GM21786 (cell line): ENCODE measurements at regions not wholly inside any gene's neighbourhood (a gene's known extent, or its start where the extent isn't known, plus 50 kb on each side); places are given as distances from the start of the nearest gene placed in this dataset.
"Not testable (repeated sequence)": the region's sequence is repeated elsewhere in the genome, so short reads cannot be mapped to it uniquely, and the experiment has no call there.

Experiments used
- ATAC-seq: cut with Tn5 transposase; IDR thresholded peaks from one replicate; pipeline ENCODE4 v1.9.1; 2021; ENCODE audit not compliant: unreplicated experiment

DNA sequence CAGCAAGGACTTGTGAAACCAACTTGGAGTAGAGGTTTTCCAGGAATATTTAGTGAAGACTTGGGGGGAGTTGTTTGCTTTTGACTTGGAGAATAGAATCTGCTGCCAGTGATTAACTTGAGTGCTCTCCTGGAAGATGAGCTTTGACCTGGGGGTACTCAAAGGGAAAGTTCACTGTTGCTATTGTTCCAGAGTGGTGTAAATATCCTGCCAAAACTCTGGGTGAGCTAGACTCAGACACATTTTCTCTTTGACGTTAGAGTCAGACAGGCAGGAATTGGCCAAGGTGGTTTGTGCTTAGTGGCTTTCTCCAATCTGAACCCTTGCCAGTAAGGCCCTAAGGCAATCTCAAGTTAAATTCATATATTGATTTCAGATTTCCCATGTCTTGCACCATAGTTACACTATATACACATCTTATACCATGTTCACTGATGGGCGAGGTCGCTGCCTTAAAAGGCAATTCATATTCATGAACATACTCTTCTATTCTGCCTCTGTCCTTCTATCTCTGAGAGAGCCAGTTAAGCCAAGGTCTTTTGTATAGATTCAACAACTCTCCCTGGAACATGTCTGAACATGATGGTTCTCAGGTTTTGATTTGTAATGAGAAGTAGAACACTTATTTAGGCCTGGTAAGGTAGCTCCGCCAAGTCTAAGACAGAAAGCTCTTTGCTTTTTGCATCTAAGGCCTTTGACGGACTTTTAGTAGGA is 204.6 kb upstream of the SLC38A2 start:
- ATAC-seq = no peak

DNA sequence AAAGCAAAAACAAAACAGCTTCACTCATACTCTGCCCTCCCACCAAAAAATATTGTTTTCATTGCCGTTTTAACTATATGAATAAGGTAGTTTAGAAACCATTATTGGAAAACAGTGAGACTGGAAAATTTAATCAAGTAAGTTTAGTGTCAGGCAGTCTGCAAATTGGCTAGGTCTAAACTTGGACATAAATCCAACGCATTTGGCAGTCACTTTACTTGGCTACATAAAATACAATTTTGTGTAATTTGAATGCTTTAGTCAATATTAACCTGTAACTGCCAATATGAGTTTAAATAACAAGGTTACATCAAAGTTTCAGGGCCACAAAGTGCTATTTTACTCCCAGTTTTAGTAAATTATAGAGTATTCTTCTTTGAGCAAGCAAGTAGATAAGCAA is 202.3 kb upstream of the SLC38A2 start:
- ATAC-seq = no peak

DNA sequence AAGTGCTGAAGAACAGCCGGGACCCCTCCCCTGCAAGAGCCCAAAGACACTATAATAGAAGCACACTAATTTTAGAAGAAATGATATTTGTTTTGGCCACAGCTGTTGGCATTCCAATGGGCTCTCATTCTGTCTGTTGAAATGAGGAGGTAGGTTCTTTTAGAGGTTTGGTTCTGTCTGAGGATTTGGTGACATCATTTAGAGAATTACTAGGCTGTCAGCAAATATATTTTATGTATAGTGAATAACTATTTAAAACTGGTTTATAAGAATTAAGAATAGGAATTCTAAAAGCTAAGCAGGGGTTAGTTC is 200.7 kb upstream of the SLC38A2 start:
- no peak for ATAC-seq

DNA sequence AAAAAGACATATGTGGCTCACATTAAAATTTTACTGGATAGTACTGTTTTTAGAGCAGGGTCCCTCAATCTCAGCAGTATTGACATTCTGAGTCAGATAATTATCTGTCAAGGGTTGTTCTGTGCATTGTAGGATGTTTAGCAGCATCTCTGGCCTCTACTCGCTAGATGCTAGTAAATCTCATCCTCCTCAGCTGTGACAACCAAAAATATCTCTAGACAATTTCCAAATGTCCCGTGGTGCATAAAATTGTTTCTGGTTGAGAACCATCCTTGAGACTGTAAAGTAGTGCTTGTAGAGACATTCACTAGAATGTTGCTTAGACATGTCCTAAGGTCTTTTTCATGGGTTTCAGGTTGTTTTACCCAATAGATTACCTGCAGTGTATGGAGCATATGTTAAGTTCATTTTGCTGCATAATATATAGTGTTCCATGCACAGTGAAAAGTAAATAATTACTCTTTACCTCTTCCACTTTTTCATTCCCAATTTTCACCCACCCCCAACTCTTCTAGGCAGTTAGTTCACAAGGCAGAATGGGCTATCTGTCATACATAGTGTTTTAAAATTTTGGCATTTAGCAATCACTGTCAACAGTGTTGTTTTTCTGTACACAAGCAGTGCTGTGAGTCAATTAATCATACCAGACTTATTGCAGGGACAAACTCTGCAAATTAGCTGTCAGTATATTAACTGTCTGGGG is 200.2 kb upstream of the SLC38A2 start:
- ATAC-seq = no peak

DNA sequence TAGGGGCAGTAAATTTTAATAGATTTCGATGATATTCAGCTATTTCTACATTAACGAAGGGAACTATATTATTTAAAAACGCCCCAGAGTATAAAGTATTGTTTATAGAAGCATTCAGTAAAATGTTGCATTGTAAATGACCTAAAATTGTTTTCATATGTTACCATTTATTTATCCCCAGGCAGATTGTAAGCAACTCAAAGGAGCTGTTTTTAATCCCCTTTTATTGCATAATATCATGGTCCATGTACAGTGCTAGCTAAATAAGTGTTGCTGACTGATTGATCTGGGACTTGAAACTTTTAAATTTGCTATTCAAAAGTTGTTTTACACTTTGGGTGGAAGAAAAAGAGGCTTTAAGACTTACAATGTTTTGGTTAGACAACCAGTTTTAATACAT is 199.0 kb upstream of the SLC38A2 start:
- ATAC-seq = no peak

DNA sequence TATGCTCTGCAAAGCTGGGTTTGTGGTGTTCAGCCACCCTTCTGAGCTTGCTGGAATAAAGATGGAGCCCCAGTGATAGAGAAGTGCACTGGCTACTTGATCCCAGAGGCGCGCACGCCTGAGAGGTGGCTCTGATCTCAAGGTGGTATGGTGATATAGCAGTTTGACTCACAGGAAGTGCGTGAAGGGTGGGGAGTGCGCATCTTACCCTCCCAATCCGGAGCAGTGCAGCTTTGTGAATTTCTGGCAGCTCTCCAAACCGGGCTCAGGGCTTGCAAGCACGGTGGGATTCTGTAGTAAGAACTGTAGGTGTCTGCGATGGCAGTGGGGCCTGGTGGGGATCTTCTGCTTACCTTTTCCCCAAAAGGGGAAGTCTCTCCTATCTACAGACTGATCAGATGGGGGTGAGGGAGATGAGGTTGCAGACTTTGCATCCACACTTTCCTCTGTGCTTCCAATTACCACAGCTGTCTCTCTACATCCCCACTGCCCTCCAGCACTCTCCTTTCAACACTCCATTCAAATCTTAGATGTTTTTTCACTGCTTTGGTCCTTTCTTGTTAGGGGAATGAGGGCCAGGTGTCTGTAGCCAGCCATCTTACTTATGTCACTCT is 197.4 kb upstream of the SLC38A2 start:
- ATAC-seq = no peak

DNA sequence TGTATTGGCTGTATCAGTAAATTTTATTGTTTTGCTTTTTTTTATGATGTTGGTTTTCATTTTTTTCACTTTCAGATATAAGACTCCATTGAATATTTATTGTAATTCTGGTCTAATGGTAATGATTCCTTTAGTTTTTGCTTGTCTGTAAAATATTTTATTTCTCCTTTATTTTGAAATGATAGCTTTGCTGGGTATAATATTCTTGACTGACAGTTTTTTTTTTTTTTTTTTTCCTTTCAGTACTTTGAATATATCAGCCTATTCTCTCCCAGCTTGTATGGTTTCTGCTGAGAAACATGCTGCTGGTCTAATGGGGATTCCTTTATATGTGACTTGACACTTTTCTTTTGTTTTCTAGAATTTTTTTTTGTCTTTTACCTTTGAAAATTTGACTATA is 195.1 kb upstream of the SLC38A2 start:
- no peak for ATAC-seq

DNA sequence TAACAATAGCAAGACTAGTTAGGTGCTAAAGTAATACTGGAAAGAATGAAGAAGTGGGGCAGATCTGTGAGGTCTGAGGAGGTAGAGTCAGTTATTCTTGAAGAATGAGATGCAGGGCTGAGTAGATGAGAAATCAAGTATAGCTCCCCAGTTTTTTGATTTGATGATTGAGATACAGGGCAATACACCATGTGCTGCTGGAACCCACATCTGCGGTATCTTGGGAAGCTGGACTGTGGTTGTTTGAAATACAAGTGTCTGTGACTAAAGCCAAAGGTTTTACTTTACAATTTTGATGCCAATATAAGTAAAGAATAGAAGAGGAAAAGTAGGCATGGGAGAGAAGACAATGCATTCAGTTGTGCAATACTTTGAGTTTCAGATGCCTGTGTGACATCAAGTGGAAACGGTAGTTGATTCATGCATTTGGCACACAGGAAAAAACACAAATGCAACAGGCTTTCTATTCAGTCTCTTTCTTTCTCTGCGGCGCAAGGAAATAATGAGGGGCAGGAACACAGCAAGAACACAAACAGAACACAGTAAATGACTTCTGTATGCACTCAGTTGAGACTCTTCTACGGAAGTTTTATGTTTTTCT is 190.2 kb upstream of the SLC38A2 start:
- ATAC-seq = no peak

DNA sequence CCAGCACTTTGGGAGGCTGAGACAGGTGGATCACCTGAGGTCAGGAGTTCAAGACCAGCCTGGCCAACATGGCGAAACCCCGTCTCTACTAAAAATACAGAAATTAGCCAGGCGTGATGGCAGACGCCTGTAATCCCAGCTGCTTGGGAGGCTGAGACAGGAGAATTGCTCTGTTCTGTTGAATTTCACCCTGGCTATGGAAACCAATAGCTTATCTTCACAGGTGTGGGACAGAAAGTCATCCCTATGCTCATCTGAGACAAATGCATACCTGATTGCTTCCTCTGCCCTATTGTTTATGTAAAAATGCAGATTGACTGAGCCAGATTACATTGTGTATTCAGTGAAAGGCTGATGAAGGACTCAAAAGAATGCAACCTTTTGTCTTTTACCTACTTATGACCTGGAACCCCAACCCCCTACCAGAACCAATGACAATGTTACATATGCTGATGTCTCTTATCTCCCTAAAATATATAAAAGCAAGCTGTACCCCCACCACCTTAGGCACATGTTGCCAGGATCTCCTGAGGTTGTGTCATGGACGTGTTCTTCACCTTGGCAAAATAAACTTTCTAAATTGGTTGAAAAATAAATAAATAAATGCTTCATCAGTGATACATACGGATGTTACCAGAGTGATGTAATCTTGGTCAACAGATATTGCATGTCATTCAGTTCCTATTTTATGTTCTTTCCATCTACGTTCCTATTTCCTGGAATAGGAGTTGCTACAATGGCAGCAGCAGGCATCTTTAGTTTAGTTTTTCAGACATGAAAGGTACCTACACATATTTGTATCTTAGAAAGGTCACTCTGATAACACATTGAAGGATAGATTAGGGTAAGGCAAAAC is 189.4 kb upstream of the SLC38A2 start:
- ATAC-seq = not testable (repeated sequence)

DNA sequence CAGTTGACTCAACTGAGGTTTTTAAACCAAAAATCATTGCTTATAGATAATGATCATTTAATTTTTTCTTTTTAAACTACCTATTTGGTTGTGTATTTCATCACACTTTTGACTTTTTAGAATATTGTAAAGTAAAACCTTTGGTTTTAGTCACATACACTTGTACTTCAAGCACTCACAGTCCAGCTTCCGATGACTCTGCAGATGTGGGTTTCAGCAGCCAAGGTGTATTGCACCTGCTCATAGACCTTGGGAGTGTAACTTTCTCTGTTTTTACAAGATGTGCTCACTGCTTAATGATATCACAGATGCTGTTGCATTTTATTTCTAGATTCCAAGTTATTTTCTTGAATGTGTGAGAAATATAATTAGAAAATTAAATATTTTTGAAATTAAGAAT is 188.3 kb upstream of the SLC38A2 start:
- no peak for ATAC-seq

DNA sequence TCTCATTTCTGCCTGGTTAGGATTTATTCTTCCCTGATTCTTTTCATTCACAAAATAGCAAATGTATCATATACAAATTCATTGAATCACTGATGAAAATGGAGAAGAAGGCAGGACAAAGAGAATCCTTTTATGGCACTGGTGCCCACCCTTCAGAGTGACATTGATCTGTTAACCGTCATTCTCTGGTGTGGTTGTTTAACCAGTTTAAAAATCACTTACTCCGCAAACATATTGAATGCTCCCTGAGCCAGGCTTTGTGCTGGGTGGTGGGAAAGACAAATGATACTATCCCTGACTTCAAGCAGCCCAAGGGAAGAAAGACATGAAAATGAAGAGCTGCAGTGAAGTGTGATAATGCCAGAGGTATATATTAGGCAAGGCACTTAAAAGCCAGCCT is 187.5 kb upstream of the SLC38A2 start:
- no peak for ATAC-seq

DNA sequence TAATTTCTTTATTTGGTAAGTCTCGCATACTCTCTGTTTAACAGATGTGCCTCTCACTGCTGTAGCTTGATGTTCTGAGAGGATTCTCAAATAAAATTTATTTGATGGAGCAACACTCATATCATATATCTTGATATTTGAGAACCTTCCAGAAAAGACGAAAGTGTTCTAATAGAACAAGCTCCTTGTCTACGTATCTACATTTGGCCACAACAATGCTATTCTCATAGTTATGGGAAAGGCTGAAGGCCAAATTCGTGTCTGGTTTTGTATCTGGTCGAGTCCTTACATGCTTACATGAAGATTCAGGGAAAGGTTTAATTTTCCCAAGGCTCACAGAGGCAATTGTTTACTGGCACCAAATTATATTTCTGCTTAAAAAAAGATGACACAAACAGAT is 186.7 kb upstream of the SLC38A2 start:
- ATAC-seq = no peak

DNA sequence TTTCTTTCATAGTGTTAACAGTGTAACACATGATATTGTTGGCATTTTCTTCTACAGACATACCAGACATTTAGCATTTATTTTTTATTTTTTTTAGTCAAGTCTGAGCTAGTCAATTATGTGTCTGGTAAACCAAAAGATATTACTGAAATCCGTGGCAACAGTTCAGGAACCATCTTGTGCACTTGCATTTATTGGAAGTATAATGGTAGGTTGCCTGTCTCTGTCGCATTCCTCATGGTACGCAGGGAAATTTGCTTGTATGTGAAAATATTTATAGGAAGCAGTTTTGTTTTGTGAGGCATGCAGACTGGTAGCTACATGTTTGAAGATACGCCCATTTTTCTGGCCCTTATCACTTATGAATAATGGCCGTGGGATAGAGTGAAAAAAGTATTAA is 186.1 kb upstream of the SLC38A2 start:
- ATAC-seq = no peak

DNA sequence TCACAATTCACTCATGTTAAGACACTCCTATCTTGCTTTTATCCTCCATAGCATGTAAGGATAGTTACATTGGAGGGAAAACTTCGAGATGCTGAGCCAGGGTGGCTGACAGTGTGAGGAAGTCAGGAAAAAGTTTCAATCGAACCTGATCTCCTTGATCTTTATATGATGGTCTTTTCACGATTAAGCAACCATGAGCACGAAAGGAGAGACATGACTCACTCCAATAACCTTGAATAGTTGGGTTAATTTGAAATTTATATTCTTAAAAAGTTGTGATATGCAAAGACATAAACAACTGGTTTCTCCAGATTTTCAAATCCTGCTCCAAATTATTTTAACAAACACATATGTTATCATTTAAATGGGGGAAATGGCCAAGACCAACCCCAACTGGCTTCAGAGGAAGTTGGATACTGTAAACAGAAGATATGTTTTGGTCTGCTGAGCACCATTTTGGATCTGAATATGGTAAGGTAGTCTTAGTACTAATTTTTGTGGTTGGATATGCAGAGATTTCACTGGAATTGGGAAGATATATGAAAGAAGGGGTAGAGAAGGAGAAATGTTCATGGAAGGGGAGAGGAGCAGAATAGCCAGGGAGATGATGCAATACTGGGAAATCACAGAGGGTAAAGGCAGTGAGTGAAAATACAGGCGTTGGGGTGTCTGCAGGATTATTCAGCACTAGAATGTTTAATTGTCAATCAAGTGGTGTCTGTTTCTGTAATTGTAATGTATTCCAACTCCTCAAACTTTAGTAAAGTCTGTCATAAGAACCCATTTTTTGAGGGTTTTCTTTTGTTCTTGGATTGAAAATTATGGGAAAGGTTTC is 185.2 kb upstream of the SLC38A2 start:
- ATAC-seq = no peak

DNA sequence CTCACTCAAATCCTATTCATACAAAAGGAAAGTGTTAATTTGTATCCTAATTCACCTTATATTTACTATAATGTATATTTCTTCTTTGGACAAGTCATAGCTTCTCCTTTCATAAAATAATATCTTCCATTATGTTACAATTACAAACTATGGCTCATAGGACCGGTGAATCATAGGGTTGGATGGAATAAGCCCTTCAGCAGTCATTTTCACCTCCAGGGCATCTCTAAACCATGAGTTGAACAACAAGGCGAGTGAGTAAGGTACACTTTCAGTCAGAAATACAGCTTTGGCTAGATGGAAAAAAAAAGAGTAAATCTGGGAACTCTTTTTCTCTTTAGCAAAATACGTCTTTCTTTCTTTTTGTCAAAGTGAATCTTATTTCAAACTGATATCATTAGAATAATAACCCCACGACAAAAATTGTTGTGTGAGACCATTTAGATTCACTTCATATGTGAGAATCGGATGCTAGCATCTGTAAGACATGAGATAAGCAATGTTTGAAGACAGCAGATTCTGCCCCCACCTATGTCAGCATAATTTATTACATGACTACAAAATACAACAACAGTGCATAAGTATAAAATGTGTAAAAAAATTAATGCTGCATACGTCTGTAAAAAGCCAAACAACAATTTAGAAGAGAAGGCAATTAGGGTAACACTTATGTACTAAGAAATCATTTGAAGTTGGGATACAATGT is 184.4 kb upstream of the SLC38A2 start:
- no peak for ATAC-seq

DNA sequence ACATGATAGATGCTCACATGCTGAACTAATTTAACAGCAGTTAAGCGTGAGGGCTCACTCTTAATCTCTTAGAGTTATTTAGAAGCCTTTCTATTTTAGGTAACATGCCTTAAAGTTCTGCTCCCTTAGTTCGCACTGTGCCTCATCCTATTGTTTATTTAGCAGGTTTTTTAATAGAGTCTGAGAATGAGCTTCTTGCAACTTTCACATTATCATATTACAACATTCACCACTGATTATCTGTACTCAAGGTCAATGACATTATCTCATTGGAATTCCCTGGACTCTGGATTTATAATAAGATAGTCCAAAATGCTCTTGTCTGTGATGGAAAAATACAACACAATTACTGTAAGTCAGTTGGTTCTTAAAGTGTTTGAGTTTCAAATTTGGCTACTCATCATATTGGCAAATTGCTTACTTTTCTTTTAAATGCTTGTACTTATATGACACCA is 183.6 kb upstream of the SLC38A2 start:
- ATAC-seq = no peak

DNA sequence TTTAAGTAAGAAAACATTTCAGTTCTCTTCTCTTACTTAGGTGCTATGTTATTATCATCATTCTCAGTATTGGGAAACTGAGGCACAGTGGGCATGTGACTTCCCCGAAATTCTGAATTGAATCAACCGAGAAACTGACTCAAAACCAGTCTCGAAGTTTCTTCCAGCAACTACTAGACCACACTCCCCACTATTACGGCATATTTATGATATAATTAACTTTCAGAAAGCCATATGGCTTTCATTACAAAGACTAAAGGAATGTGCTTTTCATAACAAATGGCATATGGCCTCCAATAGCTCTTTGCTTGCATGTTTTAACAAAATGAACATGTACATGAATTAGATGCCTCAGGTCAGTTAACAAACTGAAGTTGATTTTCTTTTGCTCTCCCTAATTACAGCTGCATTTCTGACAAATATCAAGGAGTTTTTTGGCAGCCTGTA is 182.9 kb upstream of the SLC38A2 start:
- no peak for ATAC-seq

DNA sequence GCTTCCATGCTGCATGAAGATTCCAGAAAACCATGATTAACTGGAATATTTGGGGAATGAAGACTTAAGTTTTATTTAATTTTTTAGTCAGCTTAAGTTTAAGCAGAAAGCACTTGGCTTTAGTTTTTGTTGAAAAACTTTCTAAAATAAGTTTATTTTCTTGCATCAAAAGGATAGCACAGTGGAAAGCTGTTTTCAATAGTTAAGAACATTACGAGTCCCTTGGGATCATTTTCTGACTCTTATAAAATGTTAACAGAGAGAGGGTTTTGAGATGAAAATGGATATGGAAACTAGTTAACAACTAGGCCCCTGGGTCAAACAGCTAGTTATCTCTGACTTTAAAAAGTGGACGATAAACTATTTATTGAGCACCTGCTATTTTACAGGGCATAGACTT is 181.9 kb upstream of the SLC38A2 start:
- no peak for ATAC-seq

DNA sequence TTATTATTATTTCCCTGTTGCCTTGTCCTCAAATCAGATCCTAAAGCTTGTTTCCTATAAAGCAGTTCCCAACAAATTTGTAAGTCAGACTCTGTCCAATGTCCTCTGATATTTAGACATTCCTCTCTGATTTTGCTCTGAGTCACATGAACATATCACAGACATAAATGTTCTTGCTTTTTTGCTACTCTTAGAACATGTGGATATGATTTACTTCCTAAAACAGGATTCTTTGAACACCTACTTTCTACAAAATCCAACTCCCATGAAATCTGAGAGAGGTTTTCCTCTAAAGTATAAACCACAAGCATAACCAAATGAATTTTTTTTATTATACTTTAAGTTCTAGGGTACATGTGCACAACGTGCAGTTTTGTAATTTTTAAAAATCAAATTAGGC is 181.3 kb upstream of the SLC38A2 start:
- no peak for ATAC-seq

DNA sequence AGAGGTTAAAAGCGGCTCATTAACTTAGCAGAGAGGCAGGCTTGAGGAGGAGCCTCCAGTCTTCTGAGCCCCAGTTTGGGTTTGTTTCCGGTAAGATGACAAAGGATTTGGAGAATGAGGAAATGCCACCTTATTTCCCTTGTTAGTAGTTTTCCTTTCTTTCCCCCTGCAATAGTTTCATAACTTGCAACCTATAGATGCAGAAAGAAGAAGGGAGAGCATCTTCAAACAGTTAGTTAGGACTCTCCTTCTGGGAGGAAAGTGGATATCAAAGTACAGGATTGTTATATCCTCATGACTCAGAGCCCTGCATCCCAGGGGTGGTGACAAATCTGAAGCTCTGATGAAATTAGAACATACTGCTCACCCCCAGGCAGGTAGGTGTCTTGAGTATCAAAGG is 180.7 kb upstream of the SLC38A2 start:
- ATAC-seq = no peak
